Umbilical cord (tissue), 1 donor: ENCODE measurements at regions not wholly inside any gene's neighbourhood (a gene's known extent, or its start where the extent isn't known, plus 50 kb on each side); places are given as distances from the start of the nearest gene placed in this dataset.
A peak's percentile ranks its signal among the peaks of the same experiment; 100 is the strongest.
"Not testable (repeated sequence)": the region's sequence is repeated elsewhere in the genome, so short reads cannot be mapped to it uniquely, and the experiment has no call there.

Source experiments
- DNase-seq: peaks from one replicate; pipeline ENCODE4 v3.0.0-alpha.2; 2015; ENCODE audit warnings: low spot score

- DNase-seq, result no peak
Measured at GRCh38 chr3:132987396-132987795, 50.8 kb upstream of the TMEM108 start.

GRCh38 chr3:132984181-132984580 is 54.0 kb upstream of the TMEM108 start:
- no peak for DNase-seq

GRCh38 chr3:132983143-132983770 is 54.9 kb upstream of the TMEM108 start:
- no peak for DNase-seq

- no peak for DNase-seq
Measured at GRCh38 chr3:132981719-132982118, 56.5 kb upstream of the TMEM108 start.

- DNase-seq, result no peak
Measured at GRCh38 chr3:132980102-132980501, 58.1 kb upstream of the TMEM108 start.

GRCh38 chr3:132979606-132980005 is 58.6 kb upstream of the TMEM108 start:
- DNase-seq, result no peak

- not testable (repeated sequence) for DNase-seq
Measured at GRCh38 chr3:132978946-132979345, 59.2 kb upstream of the TMEM108 start.

- no peak for DNase-seq
Measured at GRCh38 chr3:132978464-132978863, 59.7 kb upstream of the TMEM108 start.

GRCh38 chr3:132974097-132974496 is 64.1 kb upstream of the TMEM108 start:
- no peak for DNase-seq

GRCh38 chr3:132973441-132973840 is 64.8 kb upstream of the TMEM108 start:
- no peak for DNase-seq

GRCh38 chr3:132972333-132972732 is 65.9 kb upstream of the TMEM108 start:
- no peak for DNase-seq

- no peak for DNase-seq
Measured at GRCh38 chr3:132966374-132966773, 71.8 kb upstream of the TMEM108 start.

GRCh38 chr3:132964266-132964665 is 73.9 kb upstream of the TMEM108 start:
- peak; percentile 28 for DNase-seq

GRCh38 chr3:132963786-132964185 is 74.4 kb upstream of the TMEM108 start:
- no peak for DNase-seq

- DNase-seq, result peak; percentile 59
Measured at GRCh38 chr3:132961991-132962390, 76.2 kb upstream of the TMEM108 start.

GRCh38 chr3:132953683-132954082 is 84.5 kb upstream of the TMEM108 start:
- DNase-seq, result no peak

- DNase-seq, result no peak
Measured at GRCh38 chr3:132927896-132928295, 110.3 kb upstream of the TMEM108 start.

GRCh38 chr3:132926098-132926497 is 112.1 kb upstream of the TMEM108 start:
- DNase-seq, result no peak

- DNase-seq, result peak; percentile 31
Measured at GRCh38 chr3:132925256-132925930, 112.8 kb upstream of the TMEM108 start.

- no peak for DNase-seq
Measured at GRCh38 chr3:132916096-132916495, 122.1 kb upstream of the TMEM108 start.

GRCh38 chr3:132912416-132912753 is 125.8 kb upstream of the TMEM108 start:
- no peak for DNase-seq

- peak; percentile 35 for DNase-seq
Measured at GRCh38 chr3:132911741-132912415, 126.3 kb upstream of the TMEM108 start.

- no peak for DNase-seq
Measured at GRCh38 chr3:132907293-132907692, 130.9 kb upstream of the TMEM108 start.
